ENCODE measurements at regions not wholly inside any gene's neighbourhood (a gene's known extent, or its start where the extent isn't known, plus 50 kb on each side); places are given as distances from the start of the nearest gene placed in this dataset.

GRCh38 chr5:21173036-21173435 is 1185.0 kb upstream of the CDH18 start:
- no peak overlapping the region for H3K4me3 ChIP-seq (ENCODE audit: control insufficient read depth, low read depth, low read length)
- DNase-seq (ENCODE audit: low read depth): no peak
- TF ChIP-seq CTCF (IDR thresholded peaks at IDR 0.05; ENCODE audit: control insufficient read depth, insufficient read depth, low read depth, low read length, missing control alignments): no peak

- TF ChIP-seq CTCF (IDR thresholded peaks at IDR 0.05; ENCODE audit: control insufficient read depth, insufficient read depth, low read depth, low read length, missing control alignments): no peak
- H3K4me3 ChIP-seq (ENCODE audit: control insufficient read depth, low read depth, low read length): no peak overlapping the region
- no peak for DNase-seq (ENCODE audit: low read depth)
These were observed 1183.0 kb upstream of the CDH18 start for GRCh38 chr5:21171038-21171437.

- no peak overlapping the region for H3K4me3 ChIP-seq (ENCODE audit: control insufficient read depth, low read depth, low read length)
- DNase-seq (ENCODE audit: low read depth): no peak
- no peak for TF ChIP-seq CTCF (IDR thresholded peaks at IDR 0.05; ENCODE audit: control insufficient read depth, insufficient read depth, low read depth, low read length, missing control alignments)
These were observed 1180.6 kb upstream of the CDH18 start for GRCh38 chr5:21168557-21168956.

- DNase-seq (ENCODE audit: low read depth): no peak
- H3K4me3 ChIP-seq (ENCODE audit: control insufficient read depth, low read depth, low read length): no peak overlapping the region
- TF ChIP-seq CTCF (IDR thresholded peaks at IDR 0.05; ENCODE audit: control insufficient read depth, insufficient read depth, low read depth, low read length, missing control alignments): no peak
These were observed 1177.3 kb upstream of the CDH18 start for GRCh38 chr5:21165344-21165743.

- DNase-seq (ENCODE audit: low read depth): no peak
- H3K4me3 ChIP-seq (ENCODE audit: control insufficient read depth, low read depth, low read length): no peak overlapping the region
- no peak for TF ChIP-seq CTCF (IDR thresholded peaks at IDR 0.05; ENCODE audit: control insufficient read depth, insufficient read depth, low read depth, low read length, missing control alignments)
These were observed 1176.4 kb upstream of the CDH18 start for GRCh38 chr5:21164425-21164824.

- H3K4me3 ChIP-seq (ENCODE audit: control insufficient read depth, low read depth, low read length): no peak overlapping the region
- TF ChIP-seq CTCF (IDR thresholded peaks at IDR 0.05; ENCODE audit: control insufficient read depth, insufficient read depth, low read depth, low read length, missing control alignments): no peak
- no peak for DNase-seq (ENCODE audit: low read depth)
These were observed 1171.6 kb upstream of the CDH18 start for GRCh38 chr5:21159510-21160059.

GRCh38 chr5:21154526-21154925 is 1166.5 kb upstream of the CDH18 start:
- no peak overlapping the region for H3K4me3 ChIP-seq (ENCODE audit: control insufficient read depth, low read depth, low read length)
- TF ChIP-seq CTCF (IDR thresholded peaks at IDR 0.05; ENCODE audit: control insufficient read depth, insufficient read depth, low read depth, low read length, missing control alignments): no peak
- DNase-seq (ENCODE audit: low read depth): no peak
